GM19468 (cell line): ENCODE measurements at regions not wholly inside any gene's neighbourhood (a gene's known extent, or its start where the extent isn't known, plus 50 kb on each side); places are given as distances from the start of the nearest gene placed in this dataset.
"Not testable (repeated sequence)": the region's sequence is repeated elsewhere in the genome, so short reads cannot be mapped to it uniquely, and the experiment has no call there.

ENCODE experiments used
- ATAC-seq: cut with Tn5 transposase; IDR thresholded peaks from one replicate; pipeline ENCODE4 v1.9.1; 2021; ENCODE audit warnings: mild to moderate bottlenecking, moderate library complexity, moderate number of reproducible peaks; ENCODE audit not compliant: unreplicated experiment; ENCODE audit errors: extremely low read depth

- ATAC-seq = no peak
Observed at GRCh38 chr4:38455092-38455862, 208.7 kb upstream of the KLF3 start.

- no peak for ATAC-seq
Observed at GRCh38 chr4:38456096-38456495, 207.9 kb upstream of the KLF3 start.

GRCh38 chr4:38461342-38461741 lies 202.7 kb upstream of the KLF3 start:
- no peak for ATAC-seq

- ATAC-seq = no peak
Observed at GRCh38 chr4:38462367-38463055, 201.5 kb upstream of the KLF3 start.

GRCh38 chr4:38463268-38463958 lies 200.6 kb upstream of the KLF3 start:
- no peak for ATAC-seq

GRCh38 chr4:38464328-38464727 lies 199.7 kb upstream of the KLF3 start:
- no peak for ATAC-seq

- no peak for ATAC-seq
Observed at GRCh38 chr4:38466401-38466800, 197.6 kb upstream of the KLF3 start.

- no peak for ATAC-seq
Observed at GRCh38 chr4:38467296-38467695, 196.7 kb upstream of the KLF3 start.

GRCh38 chr4:38468339-38468866 lies 195.6 kb upstream of the KLF3 start:
- ATAC-seq = no peak

- no peak for ATAC-seq
Observed at GRCh38 chr4:38469410-38469809, 194.6 kb upstream of the KLF3 start.

- ATAC-seq = no peak
Observed at GRCh38 chr4:38470735-38471262, 193.2 kb upstream of the KLF3 start.

GRCh38 chr4:38482696-38483095 lies 181.3 kb upstream of the KLF3 start:
- no peak for ATAC-seq

GRCh38 chr4:38483628-38484027 lies 180.4 kb upstream of the KLF3 start:
- not testable (repeated sequence) for ATAC-seq

GRCh38 chr4:38489011-38489861 lies 174.8 kb upstream of the KLF3 start:
- ATAC-seq = no peak

GRCh38 chr4:38489924-38490639 lies 173.9 kb upstream of the KLF3 start:
- no peak for ATAC-seq

- ATAC-seq = no peak
Observed at GRCh38 chr4:38490753-38491446, 173.1 kb upstream of the KLF3 start.

GRCh38 chr4:38491854-38492478 lies 172.0 kb upstream of the KLF3 start:
- no peak for ATAC-seq

GRCh38 chr4:38493066-38493465 lies 170.9 kb upstream of the KLF3 start:
- ATAC-seq = no peak
